ENCODE measurements at regions not wholly inside any gene's neighbourhood (a gene's known extent, or its start where the extent isn't known, plus 50 kb on each side); places are given as distances from the start of the nearest gene placed in this dataset.

- Histone ChIP-seq H3K9me3 (no peaks in the 10 kb centered on the region), H3K27me3 (no peaks in the 10 kb centered on the region), H3K36me3 (no peaks in the 10 kb centered on the region), H3K4me3 (no peak overlapping the region), H3K27ac (no peak overlapping the region), H3K4me1 (no peaks in the 10 kb centered on the region)
- no peak for TF ChIP-seq POLR2A (IDR thresholded peaks at IDR 0.05)
- TF ChIP-seq CTCF (IDR thresholded peaks at IDR 0.05) = no peak
- no peak for DNase-seq
These were observed 52.5 kb upstream of the VSTM5 start for GRCh38 chr11:93902921-93903320.

GRCh38 chr11:93903989-93904388, 53.6 kb upstream of the VSTM5 start:
- no peak overlapping the region for H3K4me3 ChIP-seq
- DNase-seq = no peak
- H3K9me3 ChIP-seq = no peaks in the 10 kb centered on the region
- no peaks in the 10 kb centered on the region for H3K27me3 ChIP-seq
- TF ChIP-seq POLR2A (IDR thresholded peaks at IDR 0.05) = no peak
- H3K4me1 ChIP-seq = no peaks in the 10 kb centered on the region
- H3K36me3 ChIP-seq = no peaks in the 10 kb centered on the region
- H3K27ac ChIP-seq = no peak overlapping the region

- DNase-seq = no peak
- H3K36me3 ChIP-seq = no peaks in the 10 kb centered on the region
These were observed 54.3 kb upstream of the VSTM5 start for GRCh38 chr11:93904716-93905115.

GRCh38 chr11:93905384-93905783, 55.0 kb upstream of the VSTM5 start:
- Histone ChIP-seq H3K9me3 (no peaks in the 10 kb centered on the region), H3K27me3 (no peaks in the 10 kb centered on the region), H3K27ac (no peak overlapping the region), H3K36me3 (no peaks in the 10 kb centered on the region), H3K4me3 (no peak overlapping the region), H3K4me1 (no peaks in the 10 kb centered on the region)
- no peak for TF ChIP-seq POLR2A (IDR thresholded peaks at IDR 0.05)
- no peak for TF ChIP-seq CTCF (IDR thresholded peaks at IDR 0.05)
- no peak for DNase-seq

More at GRCh38 chr11:93904716-93905115, 54.3 kb upstream of the VSTM5 start:
- TF ChIP-seq POLR2A (IDR thresholded peaks at IDR 0.05) = no peak
- no peak for TF ChIP-seq CTCF (IDR thresholded peaks at IDR 0.05)
- Histone ChIP-seq H3K4me1 (no peaks in the 10 kb centered on the region), H3K27me3 (no peaks in the 10 kb centered on the region), H3K4me3 (no peak overlapping the region), H3K27ac (no peak overlapping the region), H3K9me3 (no peaks in the 10 kb centered on the region)

GRCh38 chr11:93906486-93906885, 56.1 kb upstream of the VSTM5 start:
- Histone ChIP-seq H3K27me3 (no peaks in the 10 kb centered on the region), H3K36me3 (no peaks in the 10 kb centered on the region), H3K27ac (no peak overlapping the region), H3K4me3 (no peak overlapping the region), H3K4me1 (no peaks in the 10 kb centered on the region), H3K9me3 (no peaks in the 10 kb centered on the region)
- TF ChIP-seq CTCF (IDR thresholded peaks at IDR 0.05) (no peak), POLR2A (IDR thresholded peaks at IDR 0.05) (no peak)
- DNase-seq = no peak

- H3K4me1 ChIP-seq = no peaks in the 10 kb centered on the region
- no peak for DNase-seq
- H3K36me3 ChIP-seq = no peaks in the 10 kb centered on the region
- H3K4me3 ChIP-seq = no peak overlapping the region
- TF ChIP-seq CTCF (IDR thresholded peaks at IDR 0.05) = no peak
- no peak for TF ChIP-seq POLR2A (IDR thresholded peaks at IDR 0.05)
- no peaks in the 10 kb centered on the region for H3K9me3 ChIP-seq
- no peak overlapping the region for H3K27ac ChIP-seq
- H3K27me3 ChIP-seq = no peaks in the 10 kb centered on the region
These were observed 57.5 kb upstream of the VSTM5 start for GRCh38 chr11:93907901-93908300.

Data from Peyer's patch (tissue), 4 donors.